OCI-LY3 (cell line): ENCODE measurements at regions not wholly inside any gene's neighbourhood (a gene's known extent, or its start where the extent isn't known, plus 50 kb on each side); places are given as distances from the start of the nearest gene placed in this dataset.

ENCODE experiments used
- EZH2phosphoT487 ChIP-seq: fragments of 200-600 bp; shearing (Covaris generic); IDR thresholded peaks from 2 replicates; pipeline ENCODE4 v1.6.1; 2018; ENCODE audit warnings: antibody characterized with exemption, mixed run types, low read depth
- TF ChIP-seq, protein P1 (sequence below): fragments of 200-600, 300-600 bp; sonication (generic); IDR thresholded peaks from 2 replicates; pipeline ENCODE4 v1.5.1; 2014; ENCODE audit warnings: antibody characterized with exemption, low read length, low read depth

DNA sequence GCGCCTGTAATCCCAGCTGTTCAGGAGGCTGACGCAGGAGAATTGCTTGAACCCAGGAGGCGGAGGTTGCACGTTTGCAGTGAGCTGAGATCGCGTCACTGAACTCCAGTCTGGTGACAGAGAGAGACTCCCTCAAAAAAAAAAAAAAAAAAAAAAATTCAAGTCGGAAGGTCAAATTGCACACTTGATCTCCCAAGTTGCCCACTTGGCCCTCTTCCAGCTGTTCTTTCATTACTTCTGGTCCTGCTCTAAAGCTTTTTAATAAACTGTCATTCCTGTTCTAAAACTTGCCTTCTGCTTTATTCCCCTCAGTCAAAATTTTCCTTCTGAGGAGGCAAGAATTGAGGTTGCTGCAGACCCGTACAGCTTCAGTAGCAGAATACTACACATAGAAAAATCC, 2358.0 kb downstream of the ARAP2 start:
- TF ChIP-seq, protein P1, sequence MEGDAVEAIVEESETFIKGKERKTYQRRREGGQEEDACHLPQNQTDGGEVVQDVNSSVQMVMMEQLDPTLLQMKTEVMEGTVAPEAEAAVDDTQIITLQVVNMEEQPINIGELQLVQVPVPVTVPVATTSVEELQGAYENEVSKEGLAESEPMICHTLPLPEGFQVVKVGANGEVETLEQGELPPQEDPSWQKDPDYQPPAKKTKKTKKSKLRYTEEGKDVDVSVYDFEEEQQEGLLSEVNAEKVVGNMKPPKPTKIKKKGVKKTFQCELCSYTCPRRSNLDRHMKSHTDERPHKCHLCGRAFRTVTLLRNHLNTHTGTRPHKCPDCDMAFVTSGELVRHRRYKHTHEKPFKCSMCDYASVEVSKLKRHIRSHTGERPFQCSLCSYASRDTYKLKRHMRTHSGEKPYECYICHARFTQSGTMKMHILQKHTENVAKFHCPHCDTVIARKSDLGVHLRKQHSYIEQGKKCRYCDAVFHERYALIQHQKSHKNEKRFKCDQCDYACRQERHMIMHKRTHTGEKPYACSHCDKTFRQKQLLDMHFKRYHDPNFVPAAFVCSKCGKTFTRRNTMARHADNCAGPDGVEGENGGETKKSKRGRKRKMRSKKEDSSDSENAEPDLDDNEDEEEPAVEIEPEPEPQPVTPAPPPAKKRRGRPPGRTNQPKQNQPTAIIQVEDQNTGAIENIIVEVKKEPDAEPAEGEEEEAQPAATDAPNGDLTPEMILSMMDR = no peak
- no peak for TF ChIP-seq EZH2phosphoT487
